Dermis microvascular lymphatic vessel endothelial cell (primary cell): ENCODE measurements at regions not wholly inside any gene's neighbourhood (a gene's known extent, or its start where the extent isn't known, plus 50 kb on each side); places are given as distances from the start of the nearest gene placed in this dataset.

Experiments
- DNase-seq, 2 donors: peaks; one replicate each; pipeline versions ENCODE4 v3.0.0 to v3.0.0-alpha.2; 2010; ENCODE audit warnings: low read depth in 2 of 2

DNA sequence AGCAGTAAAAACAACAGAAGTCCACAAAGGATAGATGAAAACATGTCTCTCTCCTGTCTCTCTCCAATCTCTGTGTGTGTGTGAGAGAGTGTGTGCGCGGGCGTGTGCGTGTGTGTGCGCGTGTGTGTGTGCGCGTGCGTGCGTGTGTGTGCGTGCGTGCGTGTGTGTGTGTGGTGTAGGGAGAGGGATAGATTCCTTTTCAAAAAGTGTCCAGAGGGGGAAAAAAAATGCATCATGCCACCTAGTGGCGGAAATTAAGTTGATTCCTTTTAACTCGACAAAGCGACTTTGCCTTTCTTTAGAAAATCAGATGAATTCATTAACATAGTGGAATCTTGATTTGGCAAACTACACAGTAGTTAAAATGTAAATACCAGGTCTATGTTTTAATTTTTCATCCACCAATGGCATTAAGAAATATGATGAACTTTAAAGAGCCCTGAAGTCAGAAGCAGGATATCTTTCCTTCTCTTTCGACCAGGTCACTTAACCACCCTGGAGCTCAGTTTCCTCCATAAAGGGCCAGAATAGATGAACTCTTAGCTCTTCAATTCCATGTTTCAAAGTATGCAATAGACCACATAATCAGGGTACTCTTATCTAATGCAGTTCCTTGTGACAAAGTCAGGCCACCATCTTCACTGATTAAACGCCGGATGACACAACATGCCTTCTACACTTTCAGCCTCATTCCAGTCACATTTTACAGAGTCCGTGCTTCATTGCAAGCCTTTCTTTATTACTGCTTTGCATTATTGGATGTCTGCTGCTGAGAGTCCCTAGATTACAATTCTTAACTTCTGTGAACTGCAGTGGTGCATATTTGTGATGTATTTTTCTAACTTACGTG lies 162.8 kb downstream of the FBXO8 start:
- DNase-seq, result peak; percentile 64 to 69

DNA sequence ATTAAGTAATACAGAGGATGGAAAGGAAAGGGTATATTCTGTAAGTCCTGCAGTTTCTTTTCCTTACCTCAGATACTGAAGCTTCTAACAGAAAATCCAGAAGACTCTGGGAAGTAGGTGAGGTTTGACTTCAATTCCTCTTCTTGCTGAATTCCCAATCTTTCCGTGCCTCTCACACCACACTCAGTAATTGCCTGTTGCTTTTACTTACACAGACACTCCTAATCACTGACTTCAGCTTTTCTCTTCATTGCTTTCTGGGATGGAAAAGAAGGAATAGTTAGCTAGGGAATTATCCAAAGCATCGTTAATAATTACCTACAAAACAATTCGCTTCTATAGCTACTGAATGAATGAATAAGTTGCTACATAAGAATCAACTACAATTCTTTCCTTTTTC lies 163.6 kb downstream of the FBXO8 start:
- DNase-seq, result no peak

DNA sequence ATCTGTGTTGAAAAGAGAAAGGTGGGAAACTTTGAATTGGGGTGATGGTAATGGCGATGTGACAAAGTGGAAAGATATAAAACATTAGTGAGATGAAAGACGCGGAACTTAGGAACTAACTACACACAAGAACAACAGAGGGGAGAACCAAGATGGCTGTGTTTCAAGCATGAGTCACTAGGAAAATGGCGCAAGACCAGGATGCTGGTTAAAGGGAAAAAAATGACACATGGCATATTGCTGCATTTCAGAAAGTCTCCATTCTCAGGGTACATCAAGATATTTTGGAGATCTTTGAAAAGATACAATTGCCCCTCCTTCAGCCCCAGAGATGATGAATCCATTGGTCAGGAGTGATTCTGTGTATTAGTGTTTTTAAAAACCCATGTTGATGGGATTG lies 164.4 kb downstream of the FBXO8 start:
- peak in 1 of 2 donors; percentile 4 for DNase-seq

DNA sequence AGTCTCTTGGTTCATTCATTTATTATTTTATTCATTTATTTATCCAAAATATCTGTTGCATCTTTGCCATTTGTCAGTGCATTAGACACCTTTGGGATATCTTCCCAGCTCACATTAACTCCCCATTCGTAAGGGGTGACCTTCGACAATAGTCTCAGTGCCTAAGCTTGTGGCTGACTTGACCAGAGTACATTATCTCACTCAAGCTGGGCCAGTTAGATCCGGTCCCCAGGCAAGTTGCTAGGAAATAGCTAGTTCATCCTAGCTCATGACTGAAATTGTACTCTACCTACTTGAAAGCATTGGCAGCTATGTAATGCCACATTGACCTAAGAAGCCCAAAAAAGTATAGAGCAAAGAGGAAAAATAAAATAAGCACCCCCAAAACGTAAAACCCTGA lies 165.3 kb downstream of the FBXO8 start:
- DNase-seq, result no peak

DNA sequence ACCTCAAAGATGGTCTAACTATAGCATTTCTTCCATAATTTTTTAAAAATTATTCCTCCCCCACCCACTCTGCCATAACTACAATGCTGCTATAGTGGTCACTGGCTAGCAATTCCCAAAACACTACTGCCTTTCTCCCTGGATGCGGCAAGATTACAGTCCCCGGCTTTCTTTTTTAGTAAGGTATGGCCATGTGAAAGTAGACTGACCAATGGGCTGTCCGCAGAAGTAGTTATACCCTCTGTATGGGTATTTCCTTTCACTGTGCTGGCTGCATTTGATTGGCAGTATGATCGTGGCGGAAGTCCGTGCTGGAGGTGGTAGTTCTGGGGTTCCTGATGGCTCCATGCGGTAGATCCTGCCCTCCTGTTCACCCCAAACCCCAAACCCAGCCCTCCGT lies 166.0 kb downstream of the FBXO8 start:
- DNase-seq, result no peak

DNA sequence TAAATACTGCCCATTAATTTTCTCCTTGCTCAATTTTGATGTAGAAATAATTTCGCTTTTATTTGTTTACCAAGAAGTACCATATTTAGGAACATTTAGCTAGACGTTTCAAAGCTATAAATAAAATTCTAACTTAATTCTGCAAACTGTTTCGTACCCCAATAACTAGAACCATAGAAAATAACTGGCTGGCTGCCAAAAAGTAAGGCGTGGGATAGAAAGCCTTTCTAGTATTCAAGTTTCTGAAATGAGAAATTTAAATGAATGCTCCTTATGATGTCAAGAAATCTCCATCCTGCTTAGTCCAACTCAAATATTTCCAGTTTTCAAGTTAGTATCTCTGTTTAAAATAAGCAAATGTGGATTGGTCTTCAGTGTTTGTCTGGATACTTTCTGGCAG lies 167.4 kb downstream of the FBXO8 start:
- no peak for DNase-seq

DNA sequence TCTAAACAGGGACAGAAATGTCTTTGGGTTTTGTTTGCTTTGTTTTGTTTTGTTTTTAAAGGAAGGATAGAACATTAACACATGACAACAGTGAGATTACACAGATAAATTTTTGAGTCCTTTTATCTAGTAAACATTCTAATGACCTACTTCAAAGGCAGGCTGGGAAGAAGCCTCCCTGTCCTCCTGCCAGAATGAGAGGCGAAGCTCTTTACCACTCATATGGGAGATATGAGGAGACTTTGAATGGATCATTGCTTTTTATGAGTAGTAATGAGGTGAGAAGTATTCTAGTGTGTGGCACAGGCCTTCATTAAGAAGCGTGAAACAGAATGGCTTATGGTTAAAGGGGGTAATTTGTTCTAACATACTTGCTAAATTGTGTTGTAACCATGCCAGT lies 172.0 kb downstream of the FBXO8 start:
- no peak for DNase-seq

DNA sequence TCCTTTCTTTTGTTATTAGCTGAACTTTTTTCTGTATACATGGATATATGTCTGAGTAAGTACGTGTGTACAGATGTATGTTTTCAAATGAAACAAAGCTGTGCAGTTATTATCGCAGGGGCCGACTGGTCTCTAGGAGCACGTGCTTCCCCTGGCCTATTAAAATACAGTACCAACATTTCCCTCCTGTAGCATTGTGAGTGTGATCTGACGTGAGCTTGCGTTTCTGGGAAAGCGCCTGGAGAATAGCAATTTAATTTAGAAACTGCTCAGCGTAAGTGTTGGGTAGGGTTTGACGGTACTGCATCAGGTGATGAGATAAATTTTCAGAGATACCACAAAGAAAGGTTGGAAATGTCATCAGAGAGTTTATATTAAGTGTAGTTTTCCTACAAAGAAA lies 173.3 kb downstream of the FBXO8 start:
- no peak for DNase-seq

DNA sequence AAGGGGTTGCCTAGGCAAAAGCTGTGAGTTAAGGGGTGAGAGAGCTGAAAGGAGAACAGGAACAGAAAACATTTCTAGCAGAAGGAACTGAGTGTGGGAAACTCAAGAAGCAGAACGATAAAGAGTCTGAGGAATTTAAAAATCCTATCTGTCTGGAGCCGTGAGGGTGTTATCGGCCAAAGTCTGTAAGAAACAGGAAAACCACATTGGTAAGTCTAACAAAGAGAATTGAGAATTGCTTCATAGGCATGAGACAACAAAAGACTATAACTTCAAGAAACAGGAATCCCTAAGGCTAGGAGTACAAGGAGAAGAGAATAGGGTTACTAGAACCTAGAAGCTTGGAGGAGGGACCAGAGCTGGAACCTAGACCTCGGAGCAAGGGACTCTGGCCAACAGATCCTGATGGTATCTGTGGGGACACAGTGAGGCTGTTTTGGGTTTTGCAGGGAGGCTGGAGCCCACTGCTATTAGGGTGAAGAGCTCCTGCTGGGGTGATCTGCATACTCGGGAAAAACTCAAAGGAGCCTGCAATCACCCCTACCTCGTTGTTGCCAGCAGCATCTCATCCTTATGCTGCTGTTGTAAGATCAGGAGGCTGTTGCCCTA lies 175.6 kb downstream of the FBXO8 start:
- DNase-seq, result no peak

DNA sequence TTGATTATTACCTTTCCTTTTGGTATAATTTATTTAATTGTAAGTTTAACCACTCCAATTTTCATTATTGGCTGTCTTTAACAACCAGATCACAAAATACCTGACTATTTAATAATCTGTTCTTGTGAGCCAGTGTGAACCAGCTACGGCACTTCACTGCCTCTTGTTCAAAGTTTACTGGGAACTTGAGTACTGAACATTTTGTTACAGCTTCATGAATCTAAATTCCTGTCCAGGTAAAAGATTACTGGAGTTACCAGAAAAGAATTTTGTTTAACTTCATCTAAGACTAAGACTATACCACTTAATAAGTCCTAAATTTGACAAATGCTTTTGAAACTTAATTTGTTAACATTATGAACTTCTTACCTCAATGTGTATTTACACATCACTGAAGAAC lies 178.3 kb downstream of the FBXO8 start:
- DNase-seq, result no peak

DNA sequence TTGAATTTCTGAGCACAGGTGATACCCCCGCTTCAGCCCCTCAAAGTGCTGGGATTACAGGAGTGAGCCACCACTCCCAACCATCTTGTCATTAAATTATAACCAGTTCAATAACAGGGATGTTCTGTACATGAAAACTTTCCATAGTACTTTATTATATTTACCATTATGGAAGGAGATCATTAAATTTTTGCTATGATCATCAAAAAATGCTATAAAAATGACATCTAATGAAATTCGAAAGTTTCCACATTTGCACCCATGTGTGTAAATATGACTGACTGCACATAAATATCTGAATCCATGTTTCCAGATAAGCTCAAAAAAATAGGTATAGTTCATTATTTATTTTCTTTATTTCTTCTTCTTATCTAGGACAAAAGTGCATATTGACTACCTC lies 182.6 kb downstream of the FBXO8 start:
- no peak for DNase-seq

DNA sequence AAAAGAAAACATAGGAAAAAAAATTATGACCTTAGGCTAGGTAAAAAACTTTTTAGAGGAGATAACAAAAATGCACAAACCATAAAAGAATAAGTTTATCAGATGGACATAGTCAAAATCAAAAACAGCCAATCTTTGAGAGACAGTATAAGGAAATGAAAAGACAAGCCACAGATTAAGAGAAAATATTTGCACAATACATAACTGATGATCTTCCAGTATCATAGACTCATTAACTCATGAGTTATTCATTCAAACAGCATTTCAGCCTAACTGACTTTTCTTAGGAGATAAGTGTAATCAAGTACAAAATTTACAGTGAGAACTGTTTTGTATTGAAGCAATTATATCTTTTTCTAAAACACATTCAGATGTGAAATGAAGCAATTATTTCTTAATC lies 183.8 kb downstream of the FBXO8 start:
- DNase-seq, result no peak

DNA sequence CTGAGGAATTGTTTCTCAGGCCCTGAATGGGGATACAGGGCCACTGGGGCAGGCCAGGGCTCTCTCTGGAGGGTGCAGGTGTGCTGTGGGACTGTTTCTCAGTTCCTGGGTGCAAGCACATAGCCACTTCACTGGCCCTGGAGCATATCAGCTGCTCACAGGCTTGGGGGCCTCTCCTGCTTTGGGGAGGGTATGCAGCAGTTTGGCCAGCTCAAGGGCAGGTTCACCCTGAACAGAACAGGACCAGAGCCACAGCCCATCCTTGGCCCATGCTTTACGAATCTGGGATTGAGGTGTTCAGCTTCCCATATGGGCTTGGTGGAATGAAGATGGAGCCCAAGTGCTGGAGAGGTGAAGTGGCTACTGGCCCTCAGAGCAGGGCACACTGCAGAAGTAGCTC lies 186.5 kb downstream of the FBXO8 start:
- DNase-seq, result no peak

DNA sequence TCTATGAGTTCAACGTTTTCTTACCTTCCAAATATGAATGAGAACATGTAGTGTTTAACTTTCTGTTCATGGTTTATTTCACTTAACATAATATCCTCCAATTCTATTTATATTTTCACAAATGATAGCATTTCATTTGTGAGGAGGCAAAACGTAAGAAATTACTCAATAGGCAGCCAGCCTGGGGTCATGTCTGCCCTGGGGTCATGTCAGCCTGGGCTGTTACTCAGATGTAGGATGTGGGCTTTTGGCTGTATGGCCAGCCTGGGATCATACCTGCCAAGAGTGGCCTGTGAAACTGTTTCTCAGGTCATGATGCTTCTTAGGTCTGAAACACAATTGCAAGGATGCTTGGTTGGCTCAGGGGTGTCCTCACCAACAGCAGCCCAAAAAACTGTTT lies 187.0 kb downstream of the FBXO8 start:
- no peak for DNase-seq

DNA sequence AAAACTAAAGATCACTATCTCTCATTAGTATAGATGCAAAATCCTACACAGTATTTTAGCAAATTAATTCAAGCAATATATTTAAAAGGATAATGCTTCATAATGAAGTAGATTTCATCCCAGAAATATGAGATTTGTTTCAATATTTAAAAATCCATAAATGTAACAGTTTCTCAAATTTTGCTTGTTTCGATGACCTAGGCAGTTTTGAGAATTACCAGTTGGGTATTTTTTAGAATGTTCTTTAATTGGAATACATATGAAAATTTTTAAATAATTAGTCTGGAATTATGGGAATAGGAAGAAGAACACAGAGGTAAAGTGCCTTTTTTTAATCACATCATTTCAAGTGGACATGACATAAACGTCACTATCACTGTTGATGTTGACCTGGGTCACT lies 192.3 kb downstream of the FBXO8 start:
- DNase-seq, result no peak

DNA sequence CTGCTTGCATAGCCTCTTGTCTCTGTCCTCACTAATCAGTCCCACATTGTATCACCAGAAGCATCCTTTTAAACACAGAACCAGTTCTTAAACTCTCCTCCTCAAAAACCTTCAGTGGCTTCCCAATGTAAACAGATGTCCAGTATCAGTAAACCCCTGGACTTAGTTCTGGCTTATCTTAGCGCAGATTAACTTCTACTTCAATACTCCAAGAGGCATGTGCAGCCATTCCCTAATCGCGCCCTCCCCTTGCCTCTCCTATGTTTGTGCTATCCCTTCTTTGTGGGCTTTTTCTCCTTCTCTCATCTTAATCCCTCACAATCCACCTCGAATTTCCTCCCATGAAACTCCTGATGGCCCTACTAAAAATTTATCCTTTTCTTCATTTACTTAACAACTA lies 193.8 kb downstream of the FBXO8 start:
- no peak for DNase-seq

DNA sequence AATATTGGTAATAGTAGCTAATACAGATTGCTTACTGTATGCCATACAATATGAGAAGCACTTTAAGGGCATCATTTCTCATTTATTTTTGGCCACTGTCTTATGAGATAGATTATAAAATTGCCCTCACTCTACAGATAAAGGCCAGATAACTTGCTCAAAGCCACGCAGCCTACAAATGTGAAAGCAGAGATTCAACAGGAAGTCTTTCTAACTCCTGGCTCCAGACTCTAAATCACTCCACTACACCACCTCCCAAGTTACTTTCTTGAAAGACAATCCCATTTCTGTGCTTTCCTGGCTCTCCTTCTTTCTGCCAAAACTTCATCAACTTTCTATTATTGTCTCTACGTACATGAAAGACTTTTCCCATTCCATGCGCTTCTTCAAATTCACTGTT lies 194.7 kb downstream of the FBXO8 start:
- no peak for DNase-seq

DNA sequence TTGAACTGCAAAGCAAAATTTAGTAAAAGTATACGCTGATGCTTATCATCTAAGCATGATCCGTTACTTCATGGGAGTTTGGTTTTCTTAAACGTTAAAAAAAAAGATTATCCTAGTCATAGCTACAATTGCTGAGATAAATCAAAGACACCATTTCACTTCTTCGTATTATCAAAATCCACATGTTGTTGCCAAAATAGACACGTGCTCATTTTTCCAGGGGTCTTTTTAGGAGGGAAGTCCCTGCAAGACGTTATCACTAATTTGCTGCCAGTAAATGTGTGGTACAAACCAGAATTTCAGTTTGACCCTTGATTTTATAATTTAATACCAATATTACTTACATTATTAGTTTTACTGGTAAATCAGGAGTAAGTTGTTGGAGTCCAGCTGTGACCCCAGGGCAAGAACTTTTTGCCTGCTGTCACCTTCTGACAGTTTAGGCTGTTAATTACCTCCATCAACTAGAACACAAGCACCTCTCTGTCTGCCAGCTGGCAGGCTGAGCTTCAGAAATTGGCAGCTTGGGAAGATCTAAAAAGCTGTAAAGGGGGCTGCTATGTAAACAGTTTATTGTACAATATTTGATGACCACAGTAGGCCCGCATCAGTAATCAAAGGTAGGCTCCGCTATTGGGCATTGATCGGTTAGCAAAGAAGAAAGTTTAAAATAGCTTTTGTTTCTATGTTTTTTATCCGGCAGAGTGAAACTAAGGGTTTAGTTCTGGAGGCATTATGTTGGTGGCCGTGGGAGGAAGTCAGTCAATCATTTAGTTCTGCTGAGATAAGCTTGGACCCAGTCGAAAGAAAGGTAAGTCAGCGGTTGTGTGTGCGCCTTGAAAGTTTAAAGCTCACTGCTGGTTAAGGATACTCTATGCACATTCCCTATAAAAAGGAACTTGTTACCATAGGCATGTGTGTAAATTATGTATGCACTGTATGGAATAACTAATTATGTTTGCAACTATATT lies 196.4 kb downstream of the FBXO8 start:
- no peak for DNase-seq

DNA sequence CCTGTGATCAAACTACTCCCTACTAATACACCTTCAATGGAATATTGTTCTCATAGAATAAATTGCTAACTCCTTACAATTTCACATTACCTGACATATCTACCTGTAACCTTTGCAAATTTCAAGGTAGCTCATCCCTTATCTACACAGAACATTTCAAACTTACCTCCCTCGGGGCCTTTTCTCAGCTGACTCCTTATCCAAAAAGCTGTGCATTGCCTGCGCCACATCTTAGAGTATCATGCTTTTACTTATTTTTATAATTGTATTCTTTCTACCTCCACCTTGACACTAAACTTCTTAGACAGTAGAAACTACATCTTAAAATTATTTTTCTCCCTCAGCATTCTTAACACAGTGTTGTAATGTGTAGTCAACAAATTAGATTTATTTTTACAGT lies 198.5 kb downstream of the FBXO8 start:
- no peak for DNase-seq

DNA sequence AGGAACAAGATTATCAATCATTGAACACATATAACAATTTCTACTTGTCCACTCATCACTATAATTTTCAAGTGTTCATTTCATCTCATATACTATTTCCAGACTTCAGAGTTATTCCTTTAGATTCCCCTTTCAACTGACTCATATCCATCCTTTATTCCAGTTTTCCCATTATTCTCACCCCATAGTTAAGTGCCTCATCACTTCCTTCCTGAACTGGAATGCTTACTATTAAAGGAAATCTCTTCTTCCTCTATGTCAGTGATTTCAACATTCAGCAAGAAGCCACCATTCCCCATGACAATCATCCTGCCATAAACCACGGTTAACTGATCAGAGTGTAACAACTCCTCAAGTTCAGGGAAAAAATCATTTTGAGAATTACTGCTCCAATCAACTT lies 198.9 kb downstream of the FBXO8 start:
- DNase-seq, result peak; percentile 56 to 65

DNA sequence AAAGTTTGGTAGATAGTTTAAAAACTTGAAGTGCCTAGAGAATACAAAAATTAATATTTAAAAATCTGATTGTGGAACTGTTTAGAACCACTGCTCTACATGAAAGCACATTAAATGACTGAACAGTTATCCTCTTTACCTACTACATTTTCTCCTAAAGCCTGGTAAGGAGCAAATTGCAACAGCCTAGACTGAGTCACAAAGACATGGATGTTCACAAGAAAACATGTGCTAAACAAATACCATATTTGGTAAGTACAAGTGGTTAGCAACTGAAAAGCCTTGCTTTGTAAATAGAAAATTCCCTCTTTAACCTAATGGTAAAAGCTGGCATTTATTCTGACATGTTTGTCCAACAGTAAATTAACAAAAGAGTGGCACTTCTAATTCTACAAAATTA lies 203.1 kb downstream of the FBXO8 start:
- DNase-seq, result no peak

DNA sequence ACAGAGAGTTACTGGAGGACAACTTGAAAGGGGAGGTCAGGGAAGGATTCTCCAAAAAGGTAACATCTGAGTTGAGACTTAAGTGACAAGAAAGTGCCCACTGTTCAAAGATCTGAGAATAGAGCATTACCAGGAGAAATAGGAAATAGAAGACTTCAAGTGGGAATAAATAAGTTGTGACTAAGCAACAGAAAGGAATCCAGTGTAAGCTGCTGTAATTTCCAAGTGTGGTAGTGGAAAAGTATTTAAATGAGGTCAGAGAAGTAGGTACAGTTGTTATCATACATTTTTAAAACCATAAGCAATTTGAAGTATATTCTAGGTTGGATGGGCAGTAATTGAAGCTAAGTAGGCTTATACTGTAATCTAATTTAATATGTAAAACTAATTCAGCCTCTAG lies 211.9 kb downstream of the FBXO8 start:
- no peak for DNase-seq
